Tibial nerve (tissue), 4 donors: ENCODE measurements at regions not wholly inside any gene's neighbourhood (a gene's known extent, or its start where the extent isn't known, plus 50 kb on each side); places are given as distances from the start of the nearest gene placed in this dataset.

Experiments
- DNase-seq, 2 donors: peaks; one replicate each; pipeline ENCODE4 v3.0.0-alpha.2; 2019; ENCODE audit warnings: low spot score in 2 of 2
- H3K27ac ChIP-seq, 4 donors: fragments of 200-600 bp; sonication (generic) in 3 of 4; one replicate each; pipeline ENCODE4 v1.5.1; 2017 to 2019; ENCODE audit warnings: mild to moderate bottlenecking in 1 of 4
- H3K27me3 ChIP-seq, 2 donors: fragments of 200-600 bp; sonication (generic) in 1 of 2; one replicate each; pipeline versions ENCODE4 v1.5.1 to v1.6.0; 2017 to 2019
- H3K36me3 ChIP-seq, 3 donors: fragments of 200-600 bp; sonication (generic); one replicate each; pipeline ENCODE4 v1.5.1; 2018 to 2019
- H3K4me1 ChIP-seq, 4 donors: fragments of 200-600 bp; sonication (generic) in 3 of 4; one replicate each; pipeline ENCODE4 v1.5.1; 2017 to 2019
- H3K4me3 ChIP-seq, 4 donors: fragments of 200-600 bp; sonication (generic) in 3 of 4; one replicate each; pipeline ENCODE4 v1.5.1; 2017 to 2019; ENCODE audit warnings: mild to moderate bottlenecking in 1 of 4, moderate library complexity in 1 of 4
- H3K9me3 ChIP-seq, 4 donors: fragments of 200-600 bp; sonication (generic) in 3 of 4; one replicate each; pipeline ENCODE4 v1.5.1; 2017 to 2019
- CTCF ChIP-seq, 5 experiments: fragments of 200-600 bp in 3 of 5; fragments of 450-650 bp in 2 of 5; sonication (generic) in 3 of 5; IDR thresholded peaks; one replicate each; pipeline ENCODE4 v1.5.1; 2016 to 2019; ENCODE audit warnings: antibody characterized with exemption in 5 of 5, mild to moderate bottlenecking in 3 of 5, moderate library complexity in 2 of 5
- EP300 ChIP-seq, 2 donors: sonication (generic); formaldehyde crosslinking; IDR thresholded peaks; one replicate each; pipeline ENCODE4 v1.6.1; 2017; ENCODE audit warnings: antibody characterized with exemption in 2 of 2, mild to moderate bottlenecking in 1 of 2
- POLR2A ChIP-seq, 2 donors: fragments of 450-650 bp; IDR thresholded peaks; one replicate each; pipeline ENCODE4 v1.6.1; 2017; ENCODE audit warnings: antibody characterized with exemption in 2 of 2, mild to moderate bottlenecking in 2 of 2, moderate library complexity in 2 of 2
- WGBS, 2 donors: methylation state at CpG; one replicate each; pipeline ENCODE4 v1.1.5; 2018; 5-methylcytosine and 5-hydroxymethylcytosine counted together

- WGBS, 2 donors = 38 to 57% methylated on average over 1 of the region's 1 CpG
- Histone ChIP-seq H3K36me3 (no peaks in the 10 kb centered on the region), H3K27ac (no peak overlapping the region), H3K4me1 (no peaks in the 10 kb centered on the region), H3K9me3 (no peaks in the 10 kb centered on the region), H3K4me3 (no peak overlapping the region), H3K27me3 (peaks cover 0 to 4% of the 10 kb centered on the region in 2 donors)
- DNase-seq = no peak
- TF ChIP-seq POLR2A (IDR thresholded peaks at IDR 0.05) (no peak), EP300 (IDR thresholded peaks at IDR 0.05) (no peak), CTCF (IDR thresholded peaks at IDR 0.05) (no peak)
These were observed 1336.5 kb downstream of the PCDH19 start for GRCh38 chrX:99073551-99073950.

GRCh38 chrX:99051639-99052038, 1358.4 kb downstream of the PCDH19 start:
- no peak for DNase-seq
- H3K9me3 ChIP-seq = no peaks in the 10 kb centered on the region
- H3K27me3 ChIP-seq = no peaks in the 10 kb centered on the region
- H3K27ac ChIP-seq = no peak overlapping the region
- H3K4me3 ChIP-seq = no peak overlapping the region
- no peaks in the 10 kb centered on the region for H3K4me1 ChIP-seq
- no peak for TF ChIP-seq CTCF (IDR thresholded peaks at IDR 0.05)
- no peak for TF ChIP-seq EP300 (IDR thresholded peaks at IDR 0.05)
- TF ChIP-seq POLR2A (IDR thresholded peaks at IDR 0.05) = no peak
- no peaks in the 10 kb centered on the region for H3K36me3 ChIP-seq

- TF ChIP-seq CTCF (IDR thresholded peaks at IDR 0.05) (no peak), EP300 (IDR thresholded peaks at IDR 0.05) (no peak), POLR2A (IDR thresholded peaks at IDR 0.05) (no peak)
- no peaks in the 10 kb centered on the region for H3K4me1 ChIP-seq
- H3K9me3 ChIP-seq = no peaks in the 10 kb centered on the region
- WGBS, 2 donors = 74 to 85% methylated on average over 1 of the region's 1 CpG
- no peaks in the 10 kb centered on the region for H3K27me3 ChIP-seq
- H3K4me3 ChIP-seq = no peak overlapping the region
- H3K36me3 ChIP-seq = no peaks in the 10 kb centered on the region
- no peak for DNase-seq
- no peak overlapping the region for H3K27ac ChIP-seq
These were observed 1376.7 kb downstream of the PCDH19 start for GRCh38 chrX:99033226-99033901.

DNA sequence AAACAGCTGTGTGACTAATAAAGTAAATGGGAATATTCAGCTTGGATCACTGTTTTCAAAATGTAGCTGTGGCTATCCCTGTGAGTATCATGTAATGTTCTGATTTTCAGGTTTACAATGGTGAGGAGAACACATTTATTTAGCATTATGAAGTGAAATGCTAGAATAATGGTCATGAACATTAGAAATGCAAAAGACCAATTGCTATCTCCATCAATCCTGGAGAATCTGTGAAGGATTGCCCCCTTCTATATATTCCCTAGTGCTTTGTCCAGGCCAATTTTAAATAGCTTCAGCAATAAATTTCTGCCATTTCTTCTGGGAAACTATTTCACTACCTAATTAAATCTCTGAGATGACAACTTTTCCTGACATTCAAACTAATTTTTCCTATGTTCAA, 1399.1 kb downstream of the PCDH19 start:
- no peaks in the 10 kb centered on the region for H3K9me3 ChIP-seq
- H3K4me1 ChIP-seq = no peaks in the 10 kb centered on the region
- TF ChIP-seq POLR2A (IDR thresholded peaks at IDR 0.05) = no peak
- no peak for TF ChIP-seq EP300 (IDR thresholded peaks at IDR 0.05)
- no peak overlapping the region for H3K4me3 ChIP-seq
- H3K36me3 ChIP-seq = no peaks in the 10 kb centered on the region
- H3K27ac ChIP-seq = no peak overlapping the region
- H3K27me3 ChIP-seq = no peaks in the 10 kb centered on the region
- DNase-seq = no peak

DNA sequence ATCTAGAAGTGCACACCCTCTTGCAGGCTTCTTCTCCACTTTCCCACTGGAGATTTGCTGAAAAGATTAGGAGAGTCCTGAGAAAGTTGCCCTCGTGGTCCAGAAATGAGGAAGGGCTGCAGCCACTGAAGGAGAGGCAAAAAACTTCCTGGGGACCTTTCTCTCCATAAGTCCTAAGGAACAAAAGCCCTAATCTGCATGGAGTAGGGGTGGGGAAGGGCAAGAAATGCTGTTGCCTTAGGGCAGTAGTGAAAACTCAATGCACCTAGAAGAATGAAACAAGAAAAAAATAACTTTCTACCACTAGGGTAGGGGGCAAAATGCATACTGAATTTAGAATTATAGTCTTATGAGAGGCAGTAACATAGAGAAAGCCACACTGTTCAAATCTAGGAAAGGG, 1408.8 kb downstream of the PCDH19 start:
- Histone ChIP-seq H3K9me3 (peaks cover 0 to 4% (median 0%) of the 10 kb centered on the region in 4 donors), H3K36me3 (no peaks in the 10 kb centered on the region), H3K27me3 (no peaks in the 10 kb centered on the region), H3K4me1 (no peaks in the 10 kb centered on the region), H3K4me3 (no peak overlapping the region), H3K27ac (no peak overlapping the region)
- TF ChIP-seq POLR2A (IDR thresholded peaks at IDR 0.05) = no peak
- no peak for TF ChIP-seq EP300 (IDR thresholded peaks at IDR 0.05)
- no peak for TF ChIP-seq CTCF (IDR thresholded peaks at IDR 0.05)
- WGBS, 2 donors = 26 to 67% methylated on average over 1 of the region's 1 CpG
- DNase-seq = no peak

- Histone ChIP-seq H3K36me3 (no peaks in the 10 kb centered on the region), H3K27me3 (peaks cover 0 to 4% of the 10 kb centered on the region in 2 donors), H3K4me1 (no peaks in the 10 kb centered on the region), H3K9me3 (no peaks in the 10 kb centered on the region), H3K4me3 (no peak overlapping the region), H3K27ac (no peak overlapping the region)
- WGBS, 2 donors = 60 to 77% methylated on average over 2 of the region's 2 CpGs
- no peak for TF ChIP-seq POLR2A (IDR thresholded peaks at IDR 0.05)
- no peak for TF ChIP-seq CTCF (IDR thresholded peaks at IDR 0.05)
- TF ChIP-seq EP300 (IDR thresholded peaks at IDR 0.05) = no peak
- no peak for DNase-seq
These were observed 1447.1 kb downstream of the PCDH19 start for GRCh38 chrX:98962996-98963395.
